ENCODE measurements at regions not wholly inside any gene's neighbourhood (a gene's known extent, or its start where the extent isn't known, plus 50 kb on each side); places are given as distances from the start of the nearest gene placed in this dataset.

- Mint-ChIP-seq H3K4me3 (no peak overlapping the region), H3K36me3 (no peaks in the 10 kb centered on the region), H3K4me1 (no peaks in the 10 kb centered on the region), H3K27me3 (peaks cover 3% of the 10 kb centered on the region), H3K27ac (no peak overlapping the region), H3K9me3 (no peaks in the 10 kb centered on the region)
Measured at GRCh38 chr5:35369965-35370790, 139.9 kb upstream of the PRLR start.

GRCh38 chr5:35367526-35367925 is 137.2 kb upstream of the PRLR start:
- Mint-ChIP-seq H3K4me3 (no peak overlapping the region), H3K27ac (no peak overlapping the region), H3K27me3 (peaks cover 3% of the 10 kb centered on the region), H3K9me3 (no peaks in the 10 kb centered on the region), H3K4me1 (no peaks in the 10 kb centered on the region), H3K36me3 (no peaks in the 10 kb centered on the region)

GRCh38 chr5:35365758-35366157 is 135.5 kb upstream of the PRLR start:
- no peaks in the 10 kb centered on the region for H3K4me1 Mint-ChIP-seq
- no peak overlapping the region for H3K27ac Mint-ChIP-seq
- H3K4me3 Mint-ChIP-seq = no peak overlapping the region
- no peaks in the 10 kb centered on the region for H3K36me3 Mint-ChIP-seq
- H3K9me3 Mint-ChIP-seq = no peaks in the 10 kb centered on the region
- H3K27me3 Mint-ChIP-seq = peaks cover 3% of the 10 kb centered on the region

- H3K9me3 Mint-ChIP-seq = no peaks in the 10 kb centered on the region
- no peaks in the 10 kb centered on the region for H3K36me3 Mint-ChIP-seq
- H3K27ac Mint-ChIP-seq = no peak overlapping the region
- no peaks in the 10 kb centered on the region for H3K4me1 Mint-ChIP-seq
- H3K4me3 Mint-ChIP-seq = no peak overlapping the region
- H3K27me3 Mint-ChIP-seq = peaks cover 3% of the 10 kb centered on the region
Measured at GRCh38 chr5:35364350-35364749, 134.1 kb upstream of the PRLR start.

GRCh38 chr5:35363387-35363965 is 133.2 kb upstream of the PRLR start:
- Mint-ChIP-seq H3K27me3 (peaks cover 3% of the 10 kb centered on the region), H3K4me1 (no peaks in the 10 kb centered on the region), H3K9me3 (no peaks in the 10 kb centered on the region), H3K4me3 (no peak overlapping the region), H3K27ac (no peak overlapping the region), H3K36me3 (no peaks in the 10 kb centered on the region)

GRCh38 chr5:35362772-35363171 is 132.5 kb upstream of the PRLR start:
- H3K4me1 Mint-ChIP-seq = no peaks in the 10 kb centered on the region
- H3K9me3 Mint-ChIP-seq = no peaks in the 10 kb centered on the region
- H3K27ac Mint-ChIP-seq = no peak overlapping the region
- H3K27me3 Mint-ChIP-seq = peaks cover 3% of the 10 kb centered on the region
- no peaks in the 10 kb centered on the region for H3K36me3 Mint-ChIP-seq
- no peak overlapping the region for H3K4me3 Mint-ChIP-seq

GRCh38 chr5:35360671-35361070 is 130.4 kb upstream of the PRLR start:
- peaks cover 7% of the 10 kb centered on the region for H3K27me3 Mint-ChIP-seq
- H3K4me1 Mint-ChIP-seq = no peaks in the 10 kb centered on the region
- no peak overlapping the region for H3K4me3 Mint-ChIP-seq
- H3K36me3 Mint-ChIP-seq = no peaks in the 10 kb centered on the region
- no peaks in the 10 kb centered on the region for H3K9me3 Mint-ChIP-seq
- H3K27ac Mint-ChIP-seq = no peak overlapping the region

GRCh38 chr5:35359859-35360258 is 129.6 kb upstream of the PRLR start:
- Mint-ChIP-seq H3K4me3 (no peak overlapping the region), H3K9me3 (no peaks in the 10 kb centered on the region), H3K27ac (no peak overlapping the region), H3K27me3 (peaks cover 7% of the 10 kb centered on the region), H3K36me3 (no peaks in the 10 kb centered on the region), H3K4me1 (no peaks in the 10 kb centered on the region)

- Mint-ChIP-seq H3K27me3 (peaks cover 7% of the 10 kb centered on the region), H3K4me3 (no peak overlapping the region), H3K9me3 (peaks cover 2% of the 10 kb centered on the region)
Measured at GRCh38 chr5:35357973-35358372, 127.7 kb upstream of the PRLR start.

GRCh38 chr5:35356725-35357124 is 126.4 kb upstream of the PRLR start:
- Mint-ChIP-seq H3K27ac (no peak overlapping the region), H3K4me3 (no peak overlapping the region), H3K36me3 (no peaks in the 10 kb centered on the region), H3K27me3 (peaks cover 4% of the 10 kb centered on the region), H3K9me3 (peaks cover 11% of the 10 kb centered on the region), H3K4me1 (no peaks in the 10 kb centered on the region)

More at GRCh38 chr5:35357973-35358372, 127.7 kb upstream of the PRLR start:
- Mint-ChIP-seq H3K36me3 (no peaks in the 10 kb centered on the region), H3K4me1 (no peaks in the 10 kb centered on the region), H3K27ac (no peak overlapping the region)

GRCh38 chr5:35354751-35355150 is 124.5 kb upstream of the PRLR start:
- no peak overlapping the region for H3K27ac Mint-ChIP-seq
- peaks cover 26% of the 10 kb centered on the region for H3K9me3 Mint-ChIP-seq
- peaks cover 4% of the 10 kb centered on the region for H3K27me3 Mint-ChIP-seq
- H3K36me3 Mint-ChIP-seq = no peaks in the 10 kb centered on the region
- no peak overlapping the region for H3K4me3 Mint-ChIP-seq
- no peaks in the 10 kb centered on the region for H3K4me1 Mint-ChIP-seq

GRCh38 chr5:35345222-35345621 is 114.9 kb upstream of the PRLR start:
- Mint-ChIP-seq H3K27me3 (peaks cover 3% of the 10 kb centered on the region), H3K27ac (no peak overlapping the region), H3K4me1 (no peaks in the 10 kb centered on the region), H3K36me3 (no peaks in the 10 kb centered on the region), H3K4me3 (no peak overlapping the region), H3K9me3 (peaks cover 2% of the 10 kb centered on the region)

GRCh38 chr5:35342664-35343063 is 112.4 kb upstream of the PRLR start:
- Mint-ChIP-seq H3K36me3 (no peaks in the 10 kb centered on the region), H3K4me3 (no peak overlapping the region), H3K27ac (no peak overlapping the region), H3K27me3 (peaks cover 4% of the 10 kb centered on the region), H3K9me3 (no peaks in the 10 kb centered on the region), H3K4me1 (no peaks in the 10 kb centered on the region)

GRCh38 chr5:35341189-35341588 is 110.9 kb upstream of the PRLR start:
- no peaks in the 10 kb centered on the region for H3K9me3 Mint-ChIP-seq
- H3K4me3 Mint-ChIP-seq = no peak overlapping the region
- H3K36me3 Mint-ChIP-seq = no peaks in the 10 kb centered on the region
- no peaks in the 10 kb centered on the region for H3K4me1 Mint-ChIP-seq
- H3K27ac Mint-ChIP-seq = no peak overlapping the region
- H3K27me3 Mint-ChIP-seq = peaks cover 5% of the 10 kb centered on the region

GRCh38 chr5:35339616-35340100 is 109.4 kb upstream of the PRLR start:
- Mint-ChIP-seq H3K27me3 (peaks cover 5% of the 10 kb centered on the region), H3K4me1 (no peaks in the 10 kb centered on the region), H3K9me3 (no peaks in the 10 kb centered on the region), H3K27ac (no peak overlapping the region), H3K4me3 (no peak overlapping the region), H3K36me3 (no peaks in the 10 kb centered on the region)

- no peaks in the 10 kb centered on the region for H3K4me1 Mint-ChIP-seq
- no peaks in the 10 kb centered on the region for H3K36me3 Mint-ChIP-seq
- no peaks in the 10 kb centered on the region for H3K9me3 Mint-ChIP-seq
- peaks cover 4% of the 10 kb centered on the region for H3K27me3 Mint-ChIP-seq
- H3K27ac Mint-ChIP-seq = no peak overlapping the region
- H3K4me3 Mint-ChIP-seq = no peak overlapping the region
Measured at GRCh38 chr5:35339006-35339405, 108.7 kb upstream of the PRLR start.
